ENCODE measurements at regions not wholly inside any gene's neighbourhood (a gene's known extent, or its start where the extent isn't known, plus 50 kb on each side); places are given as distances from the start of the nearest gene placed in this dataset.

DNA sequence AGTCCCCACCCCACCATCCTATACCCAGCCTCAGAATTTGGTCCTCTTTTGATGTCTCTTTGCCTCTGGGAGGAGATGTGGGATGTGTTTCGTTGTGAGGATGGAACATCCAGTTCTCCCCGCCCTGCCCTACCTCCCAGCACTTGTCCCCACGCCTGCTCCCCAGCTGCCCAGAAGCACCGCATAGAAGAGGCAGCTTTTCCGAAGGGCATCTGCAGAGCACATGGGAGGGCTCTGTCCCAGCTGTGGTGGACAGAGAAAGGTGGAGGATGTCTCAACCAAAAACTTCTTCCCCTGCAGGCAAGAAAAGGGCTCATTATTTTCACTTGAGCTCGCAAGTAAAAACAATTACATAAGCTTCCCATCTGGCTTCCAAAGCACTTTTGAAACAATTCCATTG, 302.6 kb downstream of the PCNX1 start:
- TF ChIP-seq, protein P1, sequence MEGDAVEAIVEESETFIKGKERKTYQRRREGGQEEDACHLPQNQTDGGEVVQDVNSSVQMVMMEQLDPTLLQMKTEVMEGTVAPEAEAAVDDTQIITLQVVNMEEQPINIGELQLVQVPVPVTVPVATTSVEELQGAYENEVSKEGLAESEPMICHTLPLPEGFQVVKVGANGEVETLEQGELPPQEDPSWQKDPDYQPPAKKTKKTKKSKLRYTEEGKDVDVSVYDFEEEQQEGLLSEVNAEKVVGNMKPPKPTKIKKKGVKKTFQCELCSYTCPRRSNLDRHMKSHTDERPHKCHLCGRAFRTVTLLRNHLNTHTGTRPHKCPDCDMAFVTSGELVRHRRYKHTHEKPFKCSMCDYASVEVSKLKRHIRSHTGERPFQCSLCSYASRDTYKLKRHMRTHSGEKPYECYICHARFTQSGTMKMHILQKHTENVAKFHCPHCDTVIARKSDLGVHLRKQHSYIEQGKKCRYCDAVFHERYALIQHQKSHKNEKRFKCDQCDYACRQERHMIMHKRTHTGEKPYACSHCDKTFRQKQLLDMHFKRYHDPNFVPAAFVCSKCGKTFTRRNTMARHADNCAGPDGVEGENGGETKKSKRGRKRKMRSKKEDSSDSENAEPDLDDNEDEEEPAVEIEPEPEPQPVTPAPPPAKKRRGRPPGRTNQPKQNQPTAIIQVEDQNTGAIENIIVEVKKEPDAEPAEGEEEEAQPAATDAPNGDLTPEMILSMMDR (conservative IDR thresholded peaks at IDR 0.05; ENCODE audit: low read depth, low read length): no peak
- H3K4me3 ChIP-seq (ENCODE audit: low read length): no peak overlapping the region
- no peak for DNase-seq (ENCODE audit: low read depth)

DNA sequence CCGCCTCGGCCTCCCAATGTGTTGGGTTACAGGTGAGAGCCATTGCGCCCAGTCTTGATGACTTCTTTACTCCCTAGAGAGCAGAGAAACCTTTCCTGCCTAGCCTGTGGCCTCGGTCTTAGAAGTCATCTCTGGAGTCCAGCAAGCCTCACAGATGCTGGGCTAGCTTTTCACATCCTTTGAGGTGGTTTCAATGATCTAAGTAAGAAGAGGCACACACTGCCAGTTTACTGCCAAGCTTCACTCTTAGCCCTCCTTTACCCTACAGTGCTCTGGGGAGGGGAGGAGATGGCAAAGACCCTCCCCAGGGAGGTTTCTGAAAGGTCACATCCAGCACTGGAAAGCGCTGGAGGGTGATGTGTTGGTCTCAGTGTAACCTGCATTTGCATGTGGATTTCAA, 304.8 kb downstream of the PCNX1 start:
- DNase-seq (ENCODE audit: low read depth): no peak
- H3K4me3 ChIP-seq (ENCODE audit: low read length): no peak overlapping the region
- TF ChIP-seq, protein P1 (conservative IDR thresholded peaks at IDR 0.05; ENCODE audit: low read depth, low read length): no peak

DNA sequence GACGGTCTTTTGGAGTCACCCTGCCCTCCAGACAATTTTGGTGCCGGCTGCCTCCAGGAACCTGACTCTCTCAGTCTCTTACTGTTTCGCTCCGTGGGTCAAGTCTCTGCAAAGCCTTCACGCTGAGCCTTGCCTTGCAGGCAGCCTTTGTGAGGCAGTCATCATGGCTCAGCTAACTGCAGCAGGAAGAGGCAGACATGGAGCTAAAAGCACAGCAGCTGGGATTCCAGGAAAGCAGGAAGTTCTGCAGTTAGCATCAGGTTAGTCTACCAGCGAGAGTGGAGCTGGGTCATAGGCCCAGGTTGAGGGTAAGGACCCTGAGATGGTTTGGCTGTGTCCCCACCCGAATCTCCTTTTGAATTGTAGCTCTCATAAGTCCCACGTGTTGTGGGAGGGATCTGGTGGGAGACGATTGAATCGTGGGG, 305.4 kb downstream of the PCNX1 start:
- H3K4me3 ChIP-seq (ENCODE audit: low read length): no peak overlapping the region
- DNase-seq (ENCODE audit: low read depth): no peak
- TF ChIP-seq, protein P1 (conservative IDR thresholded peaks at IDR 0.05; ENCODE audit: low read depth, low read length): no peak

DNA sequence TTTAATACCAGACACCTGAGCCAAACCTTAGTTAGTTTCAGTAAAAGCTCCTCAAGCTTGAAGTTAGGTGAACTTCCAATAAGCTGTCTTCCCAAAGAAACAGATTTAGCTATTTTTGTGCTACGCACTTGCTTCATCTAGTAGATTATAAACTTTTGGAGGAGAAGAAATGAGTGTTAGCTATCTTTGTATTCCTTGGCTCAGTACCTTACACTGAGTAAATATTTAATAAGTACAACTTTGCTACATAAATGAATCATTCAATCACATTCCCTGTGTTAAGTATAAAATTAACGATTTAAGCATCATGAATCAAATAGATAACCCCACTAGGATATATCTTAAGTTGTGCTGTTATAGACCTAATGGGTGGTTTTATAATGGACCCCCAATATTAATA, 307.0 kb downstream of the PCNX1 start:
- no peak for DNase-seq (ENCODE audit: low read depth)
- H3K4me3 ChIP-seq (ENCODE audit: low read length): no peak overlapping the region
- TF ChIP-seq, protein P1 (conservative IDR thresholded peaks at IDR 0.05; ENCODE audit: low read depth, low read length): no peak

DNA sequence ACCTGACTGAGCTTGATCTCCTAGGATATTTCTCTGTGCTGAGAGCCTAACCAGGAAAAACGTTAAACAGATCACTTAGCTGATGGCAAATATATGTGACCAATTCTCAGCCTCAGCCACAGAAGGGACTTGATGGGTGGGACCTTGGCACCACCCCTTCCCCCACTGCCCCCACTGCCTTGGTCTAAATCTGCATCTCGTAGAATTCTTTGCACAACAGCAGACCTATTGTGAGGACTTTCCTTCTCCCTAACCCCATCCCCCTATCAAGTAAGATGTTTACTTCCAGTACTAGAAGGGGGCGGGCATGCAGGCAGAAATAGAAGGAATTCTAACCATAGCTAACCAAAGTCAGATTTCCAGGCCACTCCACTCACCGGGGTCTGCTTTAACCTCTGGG, 313.2 kb downstream of the PCNX1 start:
- H3K4me3 ChIP-seq (ENCODE audit: low read length): no peak overlapping the region
- DNase-seq (ENCODE audit: low read depth): no peak
- TF ChIP-seq, protein P1 (conservative IDR thresholded peaks at IDR 0.05; ENCODE audit: low read depth, low read length): no peak

DNA sequence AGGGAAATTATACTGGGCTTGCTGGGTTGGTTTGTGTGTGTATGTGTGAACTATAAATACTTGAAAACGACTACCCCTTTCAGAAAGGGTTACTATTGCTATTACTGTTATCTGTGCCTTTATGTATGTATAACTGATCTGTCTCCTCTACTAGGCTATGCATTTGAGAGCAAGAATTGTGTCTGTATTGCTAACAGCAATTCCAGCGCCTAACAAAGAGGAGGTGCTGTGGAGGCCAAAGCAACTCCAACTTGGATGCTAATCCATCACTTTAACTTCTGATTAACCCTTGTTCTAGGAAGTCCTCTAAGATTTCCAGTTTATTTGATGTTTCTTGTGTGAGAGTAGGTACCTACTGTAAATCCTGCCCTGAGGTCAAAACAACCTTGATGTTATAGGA, 313.9 kb downstream of the PCNX1 start:
- TF ChIP-seq, protein P1 (conservative IDR thresholded peaks at IDR 0.05; ENCODE audit: low read depth, low read length): peak; percentile 12
- no peak overlapping the region for H3K4me3 ChIP-seq (ENCODE audit: low read length)
- no peak for DNase-seq (ENCODE audit: low read depth)

DNA sequence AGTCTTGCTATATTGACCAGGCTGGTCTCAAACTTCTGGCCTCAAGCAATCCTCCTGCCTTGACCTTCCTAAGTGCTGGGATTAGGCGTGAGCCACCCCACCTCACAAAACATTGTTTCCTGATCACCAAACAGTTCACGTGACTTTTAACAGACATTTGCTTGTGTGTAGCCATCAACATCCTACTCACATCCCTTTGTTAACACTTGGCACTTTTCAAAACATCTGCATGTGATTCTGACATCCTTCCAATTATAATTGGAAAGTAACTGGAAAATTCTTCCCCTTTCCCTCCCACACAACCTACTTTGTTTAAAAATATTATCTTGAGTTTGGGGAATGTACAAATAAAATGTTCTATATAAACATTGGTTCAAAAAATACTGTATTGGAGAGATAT, 317.9 kb downstream of the PCNX1 start:
- no peak for DNase-seq (ENCODE audit: low read depth)
- H3K4me3 ChIP-seq (ENCODE audit: low read length): no peak overlapping the region
- TF ChIP-seq, protein P1 (conservative IDR thresholded peaks at IDR 0.05; ENCODE audit: low read depth, low read length): no peak
